ENCODE measurements at regions not wholly inside any gene's neighbourhood (a gene's known extent, or its start where the extent isn't known, plus 50 kb on each side); places are given as distances from the start of the nearest gene placed in this dataset.

DNA sequence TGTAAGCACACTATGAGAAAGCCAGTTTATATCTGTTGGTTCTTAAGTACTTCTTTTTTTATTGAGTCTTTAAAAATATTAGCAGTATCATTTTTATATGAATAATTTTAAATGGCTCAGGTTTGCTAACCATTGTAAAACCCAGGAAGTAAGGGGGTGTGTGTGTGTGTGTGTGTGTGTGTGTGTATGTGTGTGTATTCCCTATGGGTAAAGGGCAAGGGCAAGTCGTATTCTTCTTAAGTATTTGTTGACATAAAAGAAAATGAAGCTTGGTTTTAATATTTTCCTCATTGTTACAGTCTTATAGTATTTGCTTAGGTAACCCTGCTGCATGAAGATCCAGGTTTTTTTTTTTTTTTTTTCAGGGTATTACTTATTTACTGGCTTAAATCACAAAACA is 495.0 kb upstream of the B3GALT2 start:
- H3K27me3 ChIP-seq (ENCODE audit: insufficient read depth, low read length) = no peaks in the 10 kb centered on the region
- no peak overlapping the region for H3K4me3 ChIP-seq (ENCODE audit: low read length)
- H3K9me3 ChIP-seq (ENCODE audit: low read depth, low read length) = no peaks in the 10 kb centered on the region
- H3K4me1 ChIP-seq (ENCODE audit: insufficient read depth, low read length) = no peaks in the 10 kb centered on the region

DNA sequence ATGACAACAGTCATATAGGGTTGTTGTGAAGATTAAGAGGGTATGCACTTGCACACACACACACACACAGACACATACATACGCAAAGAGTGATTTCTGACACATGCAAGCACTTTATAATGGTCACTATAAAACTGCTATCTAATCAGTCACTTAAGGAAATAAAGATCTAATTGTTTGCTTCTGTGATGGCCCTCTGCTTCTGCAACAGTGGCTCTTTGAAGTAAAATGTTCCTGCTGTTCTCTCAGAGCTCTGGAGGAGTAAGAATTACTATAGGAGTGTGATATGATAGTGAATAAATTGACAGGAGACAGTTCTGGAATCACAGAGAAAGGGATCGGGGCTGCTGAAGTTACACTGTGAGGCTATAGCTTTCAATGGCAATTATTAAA is 494.5 kb upstream of the B3GALT2 start:
- H3K4me3 ChIP-seq (ENCODE audit: low read length) = no peak overlapping the region
- H3K27me3 ChIP-seq (ENCODE audit: insufficient read depth, low read length) = no peaks in the 10 kb centered on the region
- no peaks in the 10 kb centered on the region for H3K4me1 ChIP-seq (ENCODE audit: insufficient read depth, low read length)
- no peaks in the 10 kb centered on the region for H3K9me3 ChIP-seq (ENCODE audit: low read depth, low read length)

DNA sequence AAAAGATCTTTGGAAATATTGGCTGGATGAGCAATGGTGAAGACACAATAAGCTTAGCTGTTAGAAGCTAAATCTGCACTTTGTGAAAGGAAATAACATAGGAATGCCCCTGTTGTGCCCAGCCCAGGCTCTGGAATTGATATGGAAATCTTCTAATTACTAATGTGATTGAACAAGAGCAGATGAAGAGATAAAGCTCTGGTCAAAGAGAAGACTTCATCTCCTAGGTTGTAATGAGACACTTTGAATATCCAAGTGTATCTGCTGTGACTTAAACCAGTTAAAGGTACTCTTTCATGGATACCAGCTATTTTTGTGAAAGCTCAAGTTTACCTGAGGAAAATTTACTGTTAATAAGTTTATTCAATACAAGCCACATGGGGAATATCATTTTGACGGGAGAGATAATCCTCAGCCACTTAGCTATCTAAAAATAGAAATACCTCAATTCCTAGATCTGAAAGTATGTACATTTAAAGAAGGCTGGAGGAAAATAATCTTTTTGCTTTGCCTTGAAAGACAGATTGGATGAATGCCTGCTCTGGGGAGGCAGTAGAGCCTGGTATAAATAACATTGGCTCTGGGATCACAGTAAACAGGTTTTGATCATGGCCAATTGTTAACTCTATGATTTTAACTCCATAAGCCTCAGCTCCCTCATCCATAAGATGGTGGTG is 494.0 kb upstream of the B3GALT2 start:
- Histone ChIP-seq H3K4me3 (ENCODE audit: low read length) (no peak overlapping the region), H3K9me3 (ENCODE audit: low read depth, low read length) (no peaks in the 10 kb centered on the region), H3K27me3 (ENCODE audit: insufficient read depth, low read length) (no peaks in the 10 kb centered on the region), H3K4me1 (ENCODE audit: insufficient read depth, low read length) (no peaks in the 10 kb centered on the region)

DNA sequence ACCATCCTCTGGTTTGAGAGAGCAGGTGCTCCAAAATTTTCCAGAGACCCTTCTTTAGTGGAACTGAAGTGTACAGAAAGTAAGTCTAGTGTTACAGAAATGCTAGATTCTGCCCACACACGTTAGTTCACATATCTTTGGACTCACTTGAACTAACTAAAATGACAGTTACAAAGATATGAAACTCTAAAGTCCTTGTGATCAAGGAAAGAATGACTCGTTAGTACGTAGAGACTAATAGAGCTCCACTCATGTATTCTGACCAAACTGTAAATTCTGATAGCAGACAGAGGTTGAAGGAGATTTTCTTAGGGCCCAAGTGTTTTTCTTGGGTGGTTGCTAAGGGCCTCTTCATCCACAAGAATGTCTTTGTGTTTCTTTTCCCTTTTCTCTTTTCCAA is 491.5 kb upstream of the B3GALT2 start:
- no peaks in the 10 kb centered on the region for H3K27me3 ChIP-seq (ENCODE audit: insufficient read depth, low read length)
- H3K9me3 ChIP-seq (ENCODE audit: low read depth, low read length) = no peaks in the 10 kb centered on the region
- H3K4me3 ChIP-seq (ENCODE audit: low read length) = no peak overlapping the region
- H3K4me1 ChIP-seq (ENCODE audit: insufficient read depth, low read length) = no peaks in the 10 kb centered on the region

DNA sequence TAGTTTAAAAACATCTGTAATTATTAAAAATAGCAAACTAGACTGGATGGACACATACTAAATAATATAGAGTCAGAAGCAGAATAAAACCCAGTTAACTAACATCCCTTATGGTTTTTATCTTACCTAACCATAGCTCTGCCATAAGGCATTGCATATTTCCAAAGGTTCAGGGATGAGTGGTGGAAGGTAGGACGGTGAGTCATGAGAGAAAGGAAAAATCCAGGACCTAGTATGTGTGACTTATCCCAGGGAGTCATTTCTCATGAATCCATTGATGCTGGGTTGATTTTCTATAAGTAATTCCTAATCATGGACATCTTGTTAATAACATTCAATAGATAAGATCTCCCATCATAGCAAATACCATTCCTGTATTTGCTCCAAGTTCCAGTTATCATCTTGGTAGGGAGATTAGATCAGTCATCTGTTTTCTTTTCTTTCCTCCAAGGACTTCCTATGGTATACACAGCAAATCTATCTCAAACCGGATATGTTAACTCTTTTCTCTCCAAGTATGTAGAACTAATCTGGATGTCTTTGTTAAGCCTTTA is 490.7 kb upstream of the B3GALT2 start:
- Histone ChIP-seq H3K9me3 (ENCODE audit: low read depth, low read length) (no peaks in the 10 kb centered on the region), H3K4me1 (ENCODE audit: insufficient read depth, low read length) (no peaks in the 10 kb centered on the region), H3K27me3 (ENCODE audit: insufficient read depth, low read length) (no peaks in the 10 kb centered on the region), H3K4me3 (ENCODE audit: low read length) (no peak overlapping the region)

DNA sequence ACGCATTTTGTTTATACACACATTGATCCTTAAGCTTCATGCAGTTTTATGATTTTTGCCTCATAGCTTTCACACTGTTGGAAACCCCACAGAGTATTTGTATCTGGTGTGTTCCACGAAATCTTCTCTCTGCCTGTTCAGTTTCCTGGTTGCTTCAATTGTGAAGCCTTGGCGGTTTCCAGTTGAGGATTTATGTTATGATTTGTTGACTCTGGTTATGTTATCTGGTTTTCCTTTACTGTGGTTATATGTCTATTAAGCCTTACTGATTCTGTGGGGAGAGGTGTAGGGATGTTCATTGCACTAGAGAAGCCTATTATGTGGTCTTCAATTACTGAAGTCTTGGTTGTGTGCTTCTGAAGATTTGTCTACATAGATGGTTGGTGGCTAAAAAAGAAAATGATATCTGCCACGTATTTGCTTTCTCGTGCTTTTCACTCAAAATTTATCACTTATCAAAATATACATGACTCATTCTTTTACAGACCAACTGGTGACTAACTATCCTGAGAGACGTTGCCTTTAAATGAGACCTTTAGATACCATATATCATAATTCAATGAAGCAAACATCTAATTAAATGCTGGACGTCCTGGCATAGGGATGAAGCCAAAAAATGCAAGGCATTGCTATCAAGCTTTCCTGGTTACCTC is 488.0 kb upstream of the B3GALT2 start:
- H3K4me3 ChIP-seq (ENCODE audit: low read length) = no peak overlapping the region
- no peaks in the 10 kb centered on the region for H3K4me1 ChIP-seq (ENCODE audit: insufficient read depth, low read length)
- no peaks in the 10 kb centered on the region for H3K27me3 ChIP-seq (ENCODE audit: insufficient read depth, low read length)
- H3K9me3 ChIP-seq (ENCODE audit: low read depth, low read length) = no peaks in the 10 kb centered on the region

DNA sequence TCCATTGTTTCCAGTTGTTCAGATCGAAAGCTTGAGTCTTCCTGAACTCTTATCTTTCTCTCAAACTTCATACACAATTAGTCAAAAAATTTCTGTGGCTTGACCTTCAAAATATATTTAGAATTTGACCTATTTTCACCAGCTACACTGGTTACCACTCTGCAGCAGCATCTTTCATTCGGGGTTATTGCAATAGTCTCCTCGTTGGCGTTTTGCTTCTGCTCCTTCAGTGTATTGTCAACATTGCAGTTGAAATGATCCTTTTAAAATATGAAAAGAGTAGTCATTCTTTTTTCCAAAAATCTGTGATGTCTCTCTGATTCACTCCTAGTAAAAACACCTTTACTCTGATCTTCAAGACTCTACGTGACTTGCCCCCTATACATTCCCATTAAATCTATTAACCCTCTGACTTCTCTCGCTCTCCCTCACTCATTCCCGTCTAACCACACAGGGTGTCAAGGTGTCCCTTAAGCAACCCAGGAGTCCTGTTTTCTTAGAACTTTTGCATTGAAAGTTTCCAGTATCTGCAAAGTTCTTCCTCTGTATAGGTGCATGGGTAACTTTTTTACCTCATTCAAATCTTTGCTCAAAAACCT is 480.2 kb upstream of the B3GALT2 start:
- Histone ChIP-seq H3K4me3 (ENCODE audit: low read length) (no peak overlapping the region), H3K9me3 (ENCODE audit: low read depth, low read length) (no peaks in the 10 kb centered on the region), H3K4me1 (ENCODE audit: insufficient read depth, low read length) (no peaks in the 10 kb centered on the region), H3K27me3 (ENCODE audit: insufficient read depth, low read length) (no peaks in the 10 kb centered on the region)

DNA sequence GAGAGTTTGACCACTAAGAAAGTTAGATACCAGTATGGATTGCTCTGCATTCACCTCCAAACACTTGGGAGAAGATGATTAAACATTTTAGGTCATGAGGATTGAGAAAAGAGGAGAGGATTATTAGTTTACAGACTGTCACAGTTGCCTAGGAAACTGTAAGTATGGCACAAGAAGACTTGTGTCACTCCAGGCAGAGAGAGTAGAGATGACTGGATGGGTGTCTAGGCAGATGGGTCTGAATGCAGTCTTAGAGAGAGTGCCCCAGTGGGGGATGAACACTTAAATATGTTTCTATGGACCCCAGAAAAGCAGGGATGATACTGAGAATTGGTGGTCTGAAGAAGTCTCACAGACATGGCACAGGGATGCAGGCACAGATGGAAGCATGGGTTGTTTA is 477.6 kb upstream of the B3GALT2 start:
- Histone ChIP-seq H3K9me3 (ENCODE audit: low read depth, low read length) (no peaks in the 10 kb centered on the region), H3K4me1 (ENCODE audit: insufficient read depth, low read length) (no peaks in the 10 kb centered on the region), H3K27me3 (ENCODE audit: insufficient read depth, low read length) (no peaks in the 10 kb centered on the region), H3K4me3 (ENCODE audit: low read length) (no peak overlapping the region)

DNA sequence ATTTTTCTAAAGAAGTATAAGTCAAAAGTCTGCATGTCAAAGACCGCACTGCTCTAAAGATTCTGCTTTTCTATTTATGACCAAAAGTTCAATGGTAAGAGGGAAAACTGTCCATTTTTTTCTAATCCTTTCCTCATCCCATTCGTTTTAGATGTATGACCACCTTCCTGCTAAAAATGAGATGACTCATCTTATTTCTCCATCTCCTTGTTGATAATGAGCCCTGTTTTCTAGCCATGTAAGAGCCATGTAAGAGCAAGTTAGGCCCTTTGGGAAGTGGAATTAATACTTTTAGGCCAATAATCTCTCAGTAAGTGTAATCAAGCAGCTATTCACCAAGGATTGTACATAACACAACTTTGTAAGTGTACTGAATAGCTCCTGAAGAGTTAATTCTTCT is 475.6 kb upstream of the B3GALT2 start:
- Histone ChIP-seq H3K4me3 (ENCODE audit: low read length) (no peak overlapping the region), H3K4me1 (ENCODE audit: insufficient read depth, low read length) (no peaks in the 10 kb centered on the region), H3K9me3 (ENCODE audit: low read depth, low read length) (no peaks in the 10 kb centered on the region), H3K27me3 (ENCODE audit: insufficient read depth, low read length) (no peaks in the 10 kb centered on the region)

DNA sequence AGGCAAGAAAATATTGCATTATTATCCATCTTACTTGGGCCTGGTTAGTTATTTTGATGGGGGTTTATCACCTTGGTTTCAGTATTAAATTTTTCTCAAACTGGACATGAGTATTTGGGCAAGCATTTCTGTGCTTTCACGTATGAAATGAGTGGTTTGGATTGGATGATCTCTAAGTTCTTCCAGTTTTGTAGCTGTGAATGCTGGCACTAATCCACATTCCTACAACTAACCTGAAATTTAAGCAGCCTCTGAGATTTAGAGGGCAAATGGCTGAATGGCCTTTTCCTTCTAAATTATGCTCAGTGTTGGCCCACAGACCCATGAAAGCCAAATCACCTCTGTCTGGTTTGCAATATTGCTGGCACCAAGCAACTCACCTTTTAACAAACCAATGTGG is 475.0 kb upstream of the B3GALT2 start:
- no peaks in the 10 kb centered on the region for H3K27me3 ChIP-seq (ENCODE audit: insufficient read depth, low read length)
- no peaks in the 10 kb centered on the region for H3K4me1 ChIP-seq (ENCODE audit: insufficient read depth, low read length)
- H3K9me3 ChIP-seq (ENCODE audit: low read depth, low read length) = no peaks in the 10 kb centered on the region
- no peak overlapping the region for H3K4me3 ChIP-seq (ENCODE audit: low read length)

DNA sequence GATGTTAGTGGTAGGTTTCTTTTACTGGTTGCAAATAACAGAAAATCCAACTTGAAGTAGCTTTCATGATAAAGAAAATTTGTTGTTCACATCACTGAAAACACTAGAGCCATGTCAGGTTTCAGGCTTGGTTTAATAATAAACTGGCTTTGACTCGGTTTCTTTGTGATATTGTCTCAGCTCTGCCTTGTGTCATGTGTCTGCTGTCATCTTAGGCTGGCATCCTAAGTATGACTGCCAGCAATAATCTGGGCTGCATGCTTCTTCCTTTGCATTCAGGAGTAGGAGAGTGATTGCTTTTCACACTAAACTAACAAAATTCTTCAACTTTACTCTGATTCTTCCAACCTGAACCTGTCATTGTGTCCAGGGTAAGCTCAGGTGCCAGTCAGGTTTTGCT is 474.0 kb upstream of the B3GALT2 start:
- Histone ChIP-seq H3K4me1 (ENCODE audit: insufficient read depth, low read length) (no peaks in the 10 kb centered on the region), H3K4me3 (ENCODE audit: low read length) (no peak overlapping the region), H3K27me3 (ENCODE audit: insufficient read depth, low read length) (no peaks in the 10 kb centered on the region), H3K9me3 (ENCODE audit: low read depth, low read length) (no peaks in the 10 kb centered on the region)

DNA sequence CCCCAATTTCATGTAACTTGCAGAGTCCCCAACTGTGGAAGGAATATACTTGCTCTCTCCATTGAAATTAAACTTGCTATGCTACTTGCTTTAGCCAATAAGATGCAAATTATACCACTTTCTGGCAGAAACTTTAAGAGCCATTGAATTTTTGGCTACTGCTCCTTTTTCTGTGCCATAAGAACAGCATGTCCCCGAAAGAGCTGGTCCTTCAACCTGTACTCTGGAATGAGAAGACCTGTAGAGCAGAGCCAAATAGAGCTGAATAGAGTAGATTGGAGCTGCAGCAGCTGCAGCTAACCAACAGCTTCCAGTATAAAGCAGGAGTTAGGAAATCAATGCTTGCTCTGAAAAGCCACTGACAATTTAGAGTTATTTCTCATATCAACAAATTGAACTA is 472.3 kb upstream of the B3GALT2 start:
- Histone ChIP-seq H3K27me3 (ENCODE audit: insufficient read depth, low read length) (no peaks in the 10 kb centered on the region), H3K4me3 (ENCODE audit: low read length) (no peak overlapping the region), H3K4me1 (ENCODE audit: insufficient read depth, low read length) (no peaks in the 10 kb centered on the region), H3K9me3 (ENCODE audit: low read depth, low read length) (peaks cover 10% of the 10 kb centered on the region)

DNA sequence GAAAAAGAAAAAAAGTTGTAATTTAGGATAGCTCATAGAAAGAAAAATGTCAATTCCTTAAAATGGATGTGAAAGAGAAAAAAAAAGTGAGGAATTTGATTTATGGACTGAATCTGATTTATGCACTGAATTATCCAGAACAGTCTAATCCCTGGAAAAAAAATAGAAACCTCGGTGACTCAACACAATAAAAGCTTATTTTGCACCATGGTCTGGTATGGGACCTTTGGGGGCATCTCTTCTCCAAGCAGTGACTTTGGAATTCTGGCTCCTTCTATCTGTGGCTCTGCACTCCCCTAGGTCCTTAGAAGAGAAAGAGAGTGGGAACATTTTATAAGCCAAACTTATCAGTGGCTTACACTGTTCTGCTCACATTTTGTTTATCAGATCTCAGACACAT is 471.7 kb upstream of the B3GALT2 start:
- no peak overlapping the region for H3K4me3 ChIP-seq (ENCODE audit: low read length)
- no peaks in the 10 kb centered on the region for H3K4me1 ChIP-seq (ENCODE audit: insufficient read depth, low read length)
- no peaks in the 10 kb centered on the region for H3K27me3 ChIP-seq (ENCODE audit: insufficient read depth, low read length)
- H3K9me3 ChIP-seq (ENCODE audit: low read depth, low read length) = peaks cover 14% of the 10 kb centered on the region

DNA sequence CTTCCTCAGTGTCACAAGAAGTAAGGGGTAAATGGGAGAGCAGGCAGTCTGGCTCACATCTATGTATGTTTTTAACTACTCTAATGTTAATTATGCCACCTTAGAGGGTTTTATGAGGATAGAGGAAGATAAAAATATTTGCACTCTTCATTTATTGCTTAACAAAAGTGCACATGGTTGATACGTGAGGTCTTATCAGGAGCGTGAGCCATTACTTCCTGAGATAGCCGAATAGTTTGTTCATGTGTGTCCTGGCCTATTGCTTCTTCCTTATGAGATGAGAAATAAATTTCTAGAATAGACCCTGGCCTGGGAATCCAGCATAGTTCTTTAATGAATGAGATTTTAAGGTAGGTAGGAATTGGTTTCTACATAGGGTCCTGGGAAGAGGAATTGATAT is 471.1 kb upstream of the B3GALT2 start:
- Histone ChIP-seq H3K4me3 (ENCODE audit: low read length) (no peak overlapping the region), H3K27me3 (ENCODE audit: insufficient read depth, low read length) (no peaks in the 10 kb centered on the region), H3K9me3 (ENCODE audit: low read depth, low read length) (peaks cover 14% of the 10 kb centered on the region), H3K4me1 (ENCODE audit: insufficient read depth, low read length) (no peaks in the 10 kb centered on the region)

DNA sequence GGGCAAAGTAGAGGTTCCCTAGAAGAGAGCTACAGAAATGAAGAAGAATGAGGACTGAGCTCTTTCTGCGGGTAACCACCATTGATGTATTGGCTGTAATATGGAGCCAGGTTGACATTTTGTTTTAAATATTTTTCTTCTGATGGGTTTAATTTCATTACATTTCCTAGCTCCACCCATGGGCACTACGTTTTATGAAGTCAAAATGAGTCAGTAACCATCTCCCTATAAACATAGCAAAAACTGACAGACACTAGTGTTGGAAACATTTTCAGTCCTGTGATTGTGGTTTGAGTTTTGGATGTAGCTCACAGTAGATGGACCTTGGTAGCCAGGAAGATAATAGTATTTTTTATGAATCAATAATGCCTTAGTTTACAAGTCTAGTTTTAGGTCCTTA is 470.4 kb upstream of the B3GALT2 start:
- Histone ChIP-seq H3K4me1 (ENCODE audit: insufficient read depth, low read length) (no peaks in the 10 kb centered on the region), H3K4me3 (ENCODE audit: low read length) (no peak overlapping the region), H3K9me3 (ENCODE audit: low read depth, low read length) (peaks cover 14% of the 10 kb centered on the region), H3K27me3 (ENCODE audit: insufficient read depth, low read length) (no peaks in the 10 kb centered on the region)

Data from mononuclear cell (primary cell).